ENCODE measurements at regions not wholly inside any gene's neighbourhood (a gene's known extent, or its start where the extent isn't known, plus 50 kb on each side); places are given as distances from the start of the nearest gene placed in this dataset.

DNA sequence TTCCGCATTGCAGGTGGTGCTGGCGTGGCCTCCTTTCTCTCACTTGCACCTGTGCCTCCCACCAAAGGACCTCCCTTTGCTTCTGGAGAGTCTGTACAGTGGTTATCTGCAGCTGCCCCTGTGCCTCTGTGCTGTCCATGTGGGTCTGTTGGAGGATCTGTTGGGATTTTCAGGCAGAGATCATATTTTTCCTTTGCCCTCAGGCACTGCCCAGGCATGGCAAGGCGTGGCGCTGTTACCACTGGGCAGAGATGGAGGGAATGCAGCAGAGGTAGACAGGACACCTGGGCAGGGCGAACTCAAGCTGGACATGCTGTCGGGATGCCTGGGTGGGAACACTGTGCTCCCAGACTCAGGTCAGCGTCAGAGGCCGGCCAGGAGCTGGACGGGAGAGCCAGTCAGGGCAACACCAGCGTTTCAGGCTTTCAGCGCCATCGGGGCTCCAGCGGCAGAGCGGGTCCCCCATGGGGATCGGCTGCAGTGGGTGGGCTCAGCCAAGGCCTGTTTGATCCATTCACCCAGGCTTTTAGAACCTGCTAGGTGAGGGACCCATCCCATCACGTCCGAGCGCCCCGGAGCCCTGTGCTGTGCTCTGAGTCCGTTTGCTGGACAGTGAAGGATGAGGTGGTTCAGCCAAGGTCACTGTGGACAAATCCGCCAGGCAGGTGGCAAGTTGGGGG is 718.9 kb downstream of the BRD1 start:
- DNase-seq (ENCODE audit: low spot score) = no peak

DNA sequence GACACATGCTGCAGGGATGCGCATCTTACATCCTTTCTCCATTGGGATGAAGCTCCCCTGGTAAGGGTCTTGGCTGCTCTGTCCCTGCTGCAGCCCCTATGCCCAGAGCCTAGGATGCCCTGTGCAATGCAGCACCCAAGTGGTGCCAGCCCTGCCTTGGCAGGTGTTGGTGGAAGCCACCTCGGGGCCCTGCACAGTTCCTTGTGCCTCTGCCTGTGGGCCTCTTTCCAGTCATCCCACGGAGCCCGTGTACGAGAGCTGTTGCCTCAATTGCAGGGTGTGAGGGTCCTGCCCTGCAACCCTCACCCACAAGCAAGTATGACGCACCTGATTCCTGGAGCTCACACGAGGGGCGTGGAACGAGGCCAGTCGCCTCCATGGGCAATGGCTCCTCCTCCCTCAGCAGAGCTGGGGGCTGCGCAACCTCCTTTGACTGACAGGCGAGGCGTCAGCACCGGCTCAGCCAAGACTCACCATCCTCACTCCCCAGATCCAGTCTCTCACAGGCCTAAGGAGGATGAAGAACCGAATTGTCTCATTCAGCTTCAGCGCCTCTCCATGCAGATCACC is 719.6 kb downstream of the BRD1 start:
- DNase-seq (ENCODE audit: low spot score) = no peak

DNA sequence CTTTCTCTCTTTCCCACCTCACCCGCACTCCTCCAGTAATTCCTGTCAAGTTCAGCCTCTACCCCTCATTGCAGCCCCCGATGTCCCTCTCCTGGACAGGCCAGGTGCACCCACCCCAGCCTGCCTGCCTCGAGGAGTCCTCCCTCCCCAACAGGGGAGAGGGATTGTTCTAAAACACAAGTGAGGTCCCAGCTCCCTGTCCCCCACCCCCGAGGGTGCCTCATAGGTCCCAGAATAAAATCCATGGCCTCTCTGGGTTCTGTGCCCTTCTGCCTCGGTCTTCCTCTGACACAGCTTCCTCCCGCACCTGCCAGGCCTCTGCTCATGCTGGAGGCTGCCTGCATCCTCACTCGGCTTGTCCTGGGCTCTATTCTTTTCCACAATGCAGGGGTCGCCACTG is 720.1 kb downstream of the BRD1 start:
- DNase-seq (ENCODE audit: low spot score) = no peak

DNA sequence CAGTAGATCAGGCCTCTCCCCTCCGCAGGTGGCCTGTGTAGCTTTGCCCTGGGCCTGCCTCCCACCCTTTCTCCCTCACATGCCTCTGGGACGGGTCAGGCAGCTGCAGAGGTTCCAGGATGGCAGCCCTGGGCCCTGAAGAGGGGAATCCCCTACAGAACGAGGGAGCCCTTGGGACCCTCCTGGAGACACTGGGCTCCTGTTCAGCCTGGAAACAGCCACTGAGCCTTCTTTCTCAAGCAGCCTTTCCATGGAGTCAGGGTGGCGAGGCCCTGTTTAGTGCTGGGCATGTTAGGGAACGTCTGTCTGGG is 720.9 kb downstream of the BRD1 start:
- no peak for DNase-seq (ENCODE audit: low spot score)

DNA sequence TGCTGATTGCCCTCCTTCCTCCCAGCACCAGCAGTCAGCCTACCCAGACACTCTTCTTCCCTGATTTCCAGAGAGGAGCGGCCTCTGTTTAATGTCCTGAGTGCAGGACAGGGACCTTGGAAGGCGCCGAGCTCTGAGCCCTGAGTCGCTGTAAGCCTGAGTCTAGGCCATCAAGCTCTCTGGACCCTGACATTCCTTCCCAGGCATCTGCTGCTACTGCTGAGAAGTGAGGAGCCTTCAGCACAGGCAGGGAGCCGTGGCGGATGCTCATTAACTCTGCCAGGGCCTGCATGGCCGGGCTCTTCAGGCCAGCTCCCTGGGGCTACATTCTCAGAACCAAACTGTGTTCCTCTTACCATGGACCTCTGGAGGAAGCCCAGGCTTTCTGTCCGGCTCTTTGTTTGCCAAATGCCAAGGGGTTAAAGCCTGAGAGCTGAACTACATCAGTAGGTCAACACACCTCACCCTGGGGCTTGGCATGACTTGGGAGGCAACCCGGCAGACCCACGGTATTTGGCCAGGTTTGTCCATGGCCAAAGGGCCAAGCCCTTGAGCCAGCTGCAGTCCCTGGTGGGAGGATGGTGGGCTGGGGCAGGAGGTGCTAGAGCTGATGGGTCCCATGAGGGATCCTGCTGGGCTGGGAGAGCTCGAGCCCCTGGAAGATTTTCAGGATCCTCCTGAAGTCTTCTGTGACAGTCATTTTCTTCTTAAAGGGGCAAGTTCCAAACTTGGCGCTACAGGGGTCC is 721.4 kb downstream of the BRD1 start:
- DNase-seq (ENCODE audit: low spot score) = no peak

DNA sequence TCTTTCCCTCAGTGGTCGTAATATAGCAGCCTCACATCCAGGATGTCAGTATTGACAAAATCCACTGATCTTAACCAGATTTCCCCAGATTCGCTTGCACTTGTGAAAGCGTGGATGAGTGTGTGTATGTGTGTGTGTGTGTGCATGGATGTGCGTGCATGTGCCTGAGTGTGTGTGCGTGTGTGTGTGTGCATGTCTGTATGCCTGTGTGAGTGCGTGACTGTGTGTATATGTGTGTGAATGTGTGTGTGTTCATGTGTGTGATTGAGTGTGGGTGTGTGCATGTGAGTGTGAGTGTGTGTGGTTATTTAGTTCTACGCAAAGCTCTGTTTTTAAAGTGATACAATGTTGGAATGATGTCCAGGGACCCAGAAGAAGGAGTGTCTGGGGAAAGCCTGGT is 723.2 kb downstream of the BRD1 start:
- DNase-seq (ENCODE audit: low spot score) = no peak

DNA sequence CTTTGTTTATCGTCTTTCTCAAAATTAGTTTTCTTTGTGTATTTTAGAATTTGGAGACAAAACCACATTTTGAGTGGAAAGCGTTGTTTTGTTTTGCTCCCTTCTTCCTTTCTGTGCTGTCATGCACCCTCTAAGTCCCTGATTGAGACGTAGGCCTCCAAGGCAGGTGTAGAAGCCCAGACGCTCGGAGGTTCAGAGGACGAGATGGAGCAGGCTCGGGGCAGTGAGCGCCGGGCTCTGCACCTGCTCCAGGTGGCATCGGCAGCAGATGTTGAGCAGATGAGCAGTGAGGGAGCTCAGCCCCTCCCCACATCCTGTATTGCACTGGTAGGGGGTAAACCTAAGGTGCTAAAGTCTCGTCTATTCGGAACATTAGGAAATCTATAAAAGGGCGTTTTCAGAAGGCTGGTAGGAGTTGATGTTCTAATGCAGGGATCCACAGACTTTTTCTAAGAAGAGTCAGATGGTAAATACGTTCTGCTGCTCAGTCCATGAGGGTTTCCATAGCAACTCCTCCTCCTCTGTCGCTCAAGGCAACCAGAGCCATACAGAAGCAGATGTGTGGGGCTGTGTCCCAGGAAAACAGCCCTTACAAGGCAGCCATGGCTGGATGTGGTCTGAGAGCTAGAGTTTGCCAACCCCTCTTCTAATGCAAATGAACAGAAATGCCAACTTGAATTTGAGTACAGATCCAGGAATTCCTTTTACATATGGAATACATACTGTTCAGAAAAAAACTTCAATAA is 724.2 kb downstream of the BRD1 start:
- no peak for DNase-seq (ENCODE audit: low spot score)

DNA sequence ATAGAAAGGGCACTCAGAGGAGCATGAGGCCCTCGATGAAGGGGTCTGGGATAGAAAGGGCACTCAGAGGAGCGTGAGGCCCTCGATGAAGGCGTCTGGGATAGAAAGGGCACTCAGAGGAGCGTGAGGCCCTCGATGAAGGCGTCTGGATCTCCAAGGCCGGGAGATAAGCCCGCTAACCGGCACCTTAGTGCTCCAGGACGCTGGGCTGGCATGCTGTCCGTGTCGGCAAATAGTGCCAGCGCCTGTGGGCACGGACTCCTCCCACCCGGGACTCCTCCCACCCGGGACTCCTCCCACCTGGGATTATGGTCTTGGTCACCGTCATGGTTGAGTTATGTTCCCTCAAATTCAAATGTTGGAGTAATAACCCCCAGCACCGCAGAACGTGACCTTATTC is 725.3 kb downstream of the BRD1 start:
- DNase-seq (ENCODE audit: low spot score) = no peak

DNA sequence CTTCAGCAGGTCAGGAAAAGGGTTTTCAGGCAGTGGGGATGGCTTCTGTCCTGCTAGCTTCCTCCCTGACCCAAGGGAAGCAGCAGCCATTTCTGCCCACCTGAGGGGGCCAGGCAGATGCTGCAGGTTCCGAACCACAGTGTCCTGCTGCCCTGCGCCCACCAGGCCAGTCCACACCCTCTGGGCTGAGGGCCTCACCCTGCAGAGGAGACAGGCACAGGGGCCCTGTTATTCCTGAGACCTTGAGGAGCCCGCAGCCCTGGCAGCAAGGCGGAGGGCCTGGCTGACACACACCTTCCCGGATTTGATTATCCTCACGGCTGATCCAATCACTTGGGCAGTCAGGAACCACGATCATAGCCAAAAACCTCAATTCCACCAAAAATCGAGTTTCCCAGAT is 725.8 kb downstream of the BRD1 start:
- DNase-seq (ENCODE audit: low spot score) = no peak

DNA sequence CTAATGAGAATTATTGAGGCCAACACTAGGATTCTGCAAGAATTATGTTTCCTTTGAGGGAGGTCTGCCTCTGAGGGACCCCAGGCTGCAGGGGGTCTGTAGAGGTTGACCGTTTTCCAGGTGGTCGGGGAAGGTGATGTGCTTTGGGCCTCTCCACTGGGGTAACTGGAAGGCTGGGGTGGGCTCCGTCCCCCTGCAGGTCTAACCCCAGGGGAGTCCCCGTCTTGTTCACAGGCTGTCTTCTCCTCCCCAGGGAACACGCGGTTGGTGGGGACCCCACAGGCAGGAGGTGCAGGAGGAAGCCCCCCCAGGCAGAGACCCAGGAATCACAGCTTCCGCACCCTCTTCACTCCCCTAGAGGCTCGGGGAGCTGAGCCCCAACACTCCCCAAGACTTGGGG is 726.4 kb downstream of the BRD1 start:
- DNase-seq (ENCODE audit: low spot score) = no peak

DNA sequence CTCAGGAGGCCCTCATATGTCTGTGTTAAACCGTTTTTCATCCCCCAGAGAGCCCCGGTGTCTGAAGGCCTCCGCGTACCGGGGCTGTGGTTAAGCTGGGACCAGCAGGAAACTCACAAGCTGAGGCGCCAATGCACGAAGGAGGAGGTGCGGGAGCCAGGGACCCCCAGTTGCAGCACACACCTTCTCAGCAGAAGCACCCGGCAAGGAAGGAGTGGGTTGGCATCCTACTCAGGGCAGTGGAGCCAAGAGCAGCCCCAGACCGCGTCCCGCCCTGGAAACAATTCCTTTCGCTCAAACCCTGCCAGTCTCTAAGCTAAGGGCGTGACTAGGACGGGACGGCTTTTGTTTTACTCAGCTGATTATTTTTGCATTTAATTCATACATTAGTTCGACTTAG is 726.9 kb downstream of the BRD1 start:
- DNase-seq (ENCODE audit: low spot score) = no peak

DNA sequence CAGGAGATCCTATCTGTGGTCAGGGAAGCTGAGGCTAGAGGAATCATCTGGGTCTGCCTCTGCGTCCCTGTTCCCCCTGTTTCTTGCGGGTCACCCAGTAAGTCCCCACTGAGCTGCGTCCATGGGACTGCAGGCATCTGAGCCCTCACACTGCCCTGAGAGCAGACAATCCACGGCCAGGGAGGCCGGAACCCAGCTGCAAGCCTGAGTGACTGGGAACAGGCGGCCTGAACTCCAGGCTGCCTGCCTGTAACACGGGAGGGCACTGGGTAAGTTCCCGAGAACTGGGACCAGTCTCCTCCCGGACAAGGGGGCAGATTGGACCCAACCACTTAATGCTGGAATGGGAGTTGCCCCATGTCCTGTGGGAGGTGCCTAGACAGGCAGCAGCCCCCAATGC is 727.4 kb downstream of the BRD1 start:
- no peak for DNase-seq (ENCODE audit: low spot score)

DNA sequence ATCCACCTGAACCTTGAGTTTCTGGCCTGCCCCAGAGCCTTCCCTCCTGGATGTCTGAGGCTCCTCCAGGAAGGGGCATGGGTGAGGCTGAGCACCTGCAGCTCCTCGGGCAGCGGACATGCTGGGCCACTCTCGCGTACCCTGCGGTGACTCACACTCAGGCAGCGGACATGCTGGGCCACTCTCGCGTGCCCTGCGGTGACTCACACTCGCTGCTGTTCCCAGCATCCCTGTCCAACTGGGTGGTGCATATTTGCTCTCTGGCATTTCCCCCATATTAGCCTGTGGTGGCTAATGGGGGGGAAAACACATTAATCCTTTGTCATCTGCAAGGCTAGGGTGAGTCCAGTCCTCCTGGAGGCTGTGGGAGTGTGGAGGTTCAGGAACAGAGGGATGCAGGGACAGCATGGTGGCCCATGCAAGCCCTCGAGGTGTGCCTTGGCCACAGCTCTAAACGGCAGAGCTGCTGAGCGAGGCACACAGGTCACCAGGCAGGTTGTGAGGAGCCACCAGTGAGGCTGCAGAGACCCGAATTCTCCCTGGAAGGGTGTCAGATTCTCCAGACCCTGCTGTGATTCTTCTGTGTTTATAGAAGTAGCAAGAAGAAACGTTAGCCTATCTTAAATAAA is 728.1 kb downstream of the BRD1 start:
- no peak for DNase-seq (ENCODE audit: low spot score)

DNA sequence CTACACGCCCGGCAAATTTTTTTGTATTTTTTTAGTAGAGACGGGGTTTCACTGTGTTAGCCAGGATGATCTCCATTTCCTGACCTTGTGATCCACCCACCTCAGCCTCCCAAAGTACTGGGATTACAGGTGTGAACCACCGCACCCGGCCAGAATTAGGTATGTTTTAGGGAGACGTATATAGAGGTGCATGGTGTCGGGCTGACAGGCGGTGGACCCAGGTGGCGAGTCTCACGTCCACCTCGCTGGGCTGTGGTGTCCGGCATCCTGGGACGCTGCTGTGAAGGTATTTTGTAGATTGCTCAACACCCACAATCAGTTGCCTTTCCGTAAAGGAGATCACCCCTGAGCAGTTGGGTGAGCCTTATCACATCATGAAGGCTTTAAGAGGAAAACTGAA is 728.6 kb downstream of the BRD1 start:
- no peak for DNase-seq (ENCODE audit: low spot score)

DNA sequence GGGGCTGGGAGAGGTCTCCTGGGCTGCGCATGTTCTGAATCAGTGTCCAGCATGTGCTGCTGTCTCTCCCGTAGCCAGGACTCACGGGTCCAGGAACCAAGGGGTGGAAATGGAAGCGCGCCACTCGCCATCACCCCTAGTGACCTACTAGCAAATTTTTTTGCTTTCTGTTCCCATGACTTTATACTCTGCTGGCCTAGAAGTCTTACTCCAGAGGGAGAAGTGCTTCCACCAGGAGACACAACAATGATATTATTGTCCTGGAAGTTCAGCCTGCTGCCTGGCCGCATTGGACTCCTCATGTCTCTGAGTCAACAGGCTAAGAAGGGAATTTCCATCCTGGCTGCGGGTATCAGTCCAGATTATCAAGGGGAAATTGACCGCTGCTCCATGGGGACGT is 729.7 kb downstream of the BRD1 start:
- DNase-seq (ENCODE audit: low spot score) = no peak

DNA sequence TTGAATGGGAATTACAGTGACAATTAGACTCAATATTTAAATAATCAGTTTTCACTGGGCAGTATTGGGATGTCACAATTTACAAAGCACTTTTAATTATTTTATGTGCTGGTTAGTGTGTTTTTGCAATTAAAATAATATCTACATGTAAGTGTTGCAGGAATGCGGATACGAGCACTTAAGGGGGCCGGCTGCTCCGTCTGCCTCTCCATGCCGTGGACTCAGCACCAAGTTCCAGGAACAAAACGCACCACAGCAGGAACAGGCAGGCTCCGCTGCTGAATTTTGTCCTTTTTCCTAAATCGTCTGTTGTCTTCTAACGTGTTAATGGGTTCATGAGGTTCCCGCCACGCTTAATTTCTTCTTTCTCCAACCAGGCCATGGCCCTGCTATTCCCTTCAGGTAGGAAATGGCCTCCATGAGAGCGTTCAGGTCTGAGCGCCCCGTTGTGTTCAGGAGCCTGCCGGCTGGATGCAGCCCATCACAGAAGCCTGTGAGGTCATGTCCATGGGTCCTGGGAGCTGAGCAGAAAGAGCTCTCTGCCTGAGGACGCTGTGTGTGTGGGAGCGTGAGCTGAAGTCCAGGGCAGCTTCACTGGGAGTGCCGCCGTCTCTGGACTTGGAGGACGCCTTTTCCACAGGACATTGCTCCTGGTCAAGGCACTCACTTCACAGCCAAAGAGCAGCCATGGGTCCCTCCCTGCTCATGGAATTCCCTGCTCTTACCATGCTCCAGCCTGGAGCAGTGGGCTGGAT is 730.3 kb downstream of the BRD1 start:
- no peak for DNase-seq (ENCODE audit: low spot score)

DNA sequence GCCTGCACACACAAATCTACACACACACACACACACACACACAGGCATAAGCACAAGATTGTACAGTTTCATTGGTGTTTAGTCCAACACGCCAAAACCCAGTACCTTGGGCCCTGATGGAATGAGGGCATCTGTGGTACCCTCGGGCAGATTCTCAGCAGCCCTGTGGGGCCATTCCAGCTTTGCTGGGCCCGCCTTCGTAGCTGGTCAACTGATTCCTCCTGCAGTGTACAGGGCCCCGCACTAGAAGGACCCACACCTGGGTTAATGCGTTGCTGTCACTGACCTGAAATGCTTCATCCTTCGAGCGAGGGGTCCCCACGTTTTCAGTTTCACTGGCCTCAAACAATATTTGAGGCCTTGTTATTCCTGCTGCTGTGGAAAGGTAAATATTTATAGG is 731.2 kb downstream of the BRD1 start:
- no peak for DNase-seq (ENCODE audit: low spot score)

DNA sequence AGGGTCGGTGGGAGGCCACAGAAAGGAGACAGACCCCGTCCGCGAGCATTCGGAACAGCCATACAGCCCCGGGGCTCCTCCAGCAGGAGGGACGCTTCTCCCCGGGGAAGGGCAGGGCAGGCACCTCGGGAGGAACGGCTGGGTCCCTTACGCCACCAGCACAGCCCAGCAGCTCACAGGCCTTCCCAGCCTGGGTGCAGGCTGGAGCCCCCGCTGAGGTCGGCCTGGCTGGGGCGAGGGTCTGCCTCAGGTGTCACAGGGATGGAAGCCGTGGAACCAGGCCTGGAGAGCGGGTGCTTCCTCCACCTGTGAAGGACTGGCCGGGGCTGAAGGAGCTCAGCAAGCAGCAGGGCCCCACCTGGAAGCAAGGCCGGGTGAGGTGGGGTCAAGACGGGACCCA is 732.3 kb downstream of the BRD1 start:
- DNase-seq (ENCODE audit: low spot score) = no peak

DNA sequence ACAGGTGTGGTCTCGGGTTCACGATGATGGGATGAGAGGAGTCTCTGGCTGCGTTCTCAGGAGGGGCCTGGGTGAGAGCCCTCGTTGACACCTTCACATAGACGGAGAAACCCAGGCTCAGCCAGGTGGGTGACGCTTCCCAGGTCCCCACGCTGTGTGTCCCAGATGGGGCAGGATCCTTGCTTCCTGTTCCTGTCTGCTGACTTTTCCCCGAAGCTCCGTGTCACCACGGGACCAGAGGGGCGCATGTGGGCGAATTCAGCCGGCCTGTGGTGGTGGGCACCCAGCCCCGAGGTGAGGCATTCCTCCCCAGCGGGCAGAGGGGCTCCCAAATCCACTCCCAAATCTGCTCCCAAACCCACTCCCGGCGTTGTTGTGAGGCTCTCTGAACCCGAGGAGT is 732.8 kb downstream of the BRD1 start:
- DNase-seq (ENCODE audit: low spot score) = no peak

DNA sequence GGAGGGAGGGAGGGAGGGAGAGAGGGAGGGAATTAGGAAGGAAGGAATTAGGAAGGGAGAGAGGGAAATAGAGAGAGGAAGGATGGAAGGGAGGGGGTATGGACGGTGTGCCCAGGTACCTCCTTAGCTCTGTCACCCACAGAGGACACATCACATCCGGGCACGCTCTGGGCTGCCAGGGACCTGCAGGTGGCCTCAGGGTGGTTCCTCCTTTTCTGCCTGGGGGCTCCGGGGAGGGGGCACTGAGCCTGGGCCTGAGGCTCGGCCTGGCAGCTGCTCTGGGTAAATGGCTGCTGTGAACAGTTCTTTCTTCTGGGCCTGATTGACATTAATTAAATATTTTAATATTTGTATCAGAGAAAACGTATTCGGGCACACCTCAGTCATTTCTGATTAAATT is 733.5 kb downstream of the BRD1 start:
- no peak for DNase-seq (ENCODE audit: low spot score)

DNA sequence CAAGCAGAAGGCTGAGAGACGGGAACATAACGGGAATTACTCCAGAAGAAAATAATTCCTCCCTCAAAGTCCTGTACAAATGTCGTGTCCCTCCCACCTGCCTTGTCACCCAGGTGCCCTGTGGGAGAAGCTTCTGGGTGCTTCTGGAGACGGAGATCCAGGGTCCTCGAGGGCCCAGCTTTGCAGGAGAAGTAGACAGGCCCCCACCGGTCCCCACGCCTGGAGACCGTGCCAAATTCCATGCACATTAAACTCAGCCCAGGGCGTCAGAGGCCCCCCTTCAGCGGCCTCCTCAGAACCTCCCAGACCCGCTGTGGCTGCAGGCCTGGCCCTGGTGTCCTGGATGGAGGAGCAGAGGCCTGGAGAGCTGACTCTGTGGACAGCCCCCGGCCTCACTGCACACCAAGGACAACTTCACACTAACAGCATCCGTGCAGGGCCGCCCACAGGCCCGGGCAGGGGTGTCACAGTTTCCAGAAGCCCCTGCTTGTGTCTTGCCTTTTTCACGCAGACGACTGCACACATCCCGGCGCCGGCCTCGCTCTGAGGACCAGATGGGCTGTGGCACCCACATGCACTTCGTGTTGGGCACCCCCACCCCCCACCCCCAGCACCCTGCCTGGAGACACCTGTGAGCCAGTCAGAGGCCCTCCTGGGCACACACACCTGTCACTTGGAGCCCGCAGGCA is 734.3 kb downstream of the BRD1 start:
- DNase-seq (ENCODE audit: low spot score) = no peak
